ENCODE measurements at regions not wholly inside any gene's neighbourhood (a gene's known extent, or its start where the extent isn't known, plus 50 kb on each side); places are given as distances from the start of the nearest gene placed in this dataset.

GRCh38 chr7:131225619-131226513, 101.8 kb upstream of the MKLN1 start:
- TF ChIP-seq CTCF (IDR thresholded peaks at IDR 0.05) (no peak), POLR2A (IDR thresholded peaks at IDR 0.05) (no peak)

All from tibial nerve (tissue), 3 donors.